Panc1 (cell line): ENCODE measurements at regions not wholly inside any gene's neighbourhood (a gene's known extent, or its start where the extent isn't known, plus 50 kb on each side); places are given as distances from the start of the nearest gene placed in this dataset.

Experiments
- ATAC-seq: fragments of 200-7000 bp; cut with Tn5 transposase; 2 replicates; pipeline ENCODE4 v1.9.1; 2020; ENCODE audit warnings: mild to moderate bottlenecking, moderate library complexity
- BruUV-seq: library from RNA; stranded (reverse); fragments of 400-500 nt; replicated peaks from 2 replicates; lab custom pipeline; 2021; lab: Mats Ljungman, UMichigan
- CTCF ChIA-PET: fragments of 300-600 bp; sonication (Branson Sonifier 250); formaldehyde crosslinking; loops from one replicate; lab custom pipeline; 2022; ENCODE audit warnings: antibody characterized with exemption; lab: Charles Lee
- POLR2A ChIA-PET: fragments of 300-600 bp; sonication (Branson Sonifier 250); formaldehyde crosslinking; loops from one replicate; lab custom pipeline; 2022; ENCODE audit warnings: antibody characterized with exemption; lab: Charles Lee
- DNase-seq: peaks from one replicate; pipeline ENCODE4 v3.0.0-alpha.2; 2010; ENCODE audit warnings: low read depth, low spot score
- H3K27ac ChIP-seq: 2 replicates; pipeline ENCODE4 v1.5.1; 2011; ENCODE audit warnings: mild to moderate bottlenecking, low read length, inconsistent platforms
- H3K27me3 ChIP-seq: fragments of 200-500 bp; sonication (Bioruptor generic); 2 replicates; pipeline ENCODE4 v1.6.0; 2014; ENCODE audit warnings: low read length, inconsistent platforms; ENCODE audit not compliant: control insufficient read depth, insufficient read depth
- H3K36me3 ChIP-seq: fragments of 200-500 bp; sonication (Bioruptor generic); 2 replicates; pipeline ENCODE4 v1.5.1; 2014; ENCODE audit warnings: inconsistent platforms, mild to moderate bottlenecking, low read length, moderate library complexity; ENCODE audit not compliant: control insufficient read depth, insufficient read depth
- H3K4me1 ChIP-seq: 2 replicates; pipeline ENCODE4 v1.5.1; 2011; ENCODE audit warnings: inconsistent platforms, mild to moderate bottlenecking, low read length, moderate library complexity; ENCODE audit not compliant: control insufficient read depth, insufficient read depth
- H3K4me3 ChIP-seq, 2 experiments: 2 replicates each; pipeline ENCODE4 v1.5.1; 2011 to 2012; ENCODE audit warnings: low read depth in 2 of 2, low read length in 2 of 2, mild to moderate bottlenecking in 2 of 2, inconsistent platforms in 1 of 2, moderate library complexity in 1 of 2
- H3K9me3 ChIP-seq: fragments of 200-500 bp; sonication (Bioruptor generic); 2 replicates; pipeline ENCODE4 v1.5.1; 2014; ENCODE audit warnings: low read depth, mild to moderate bottlenecking, inconsistent platforms, low read length, moderate library complexity; ENCODE audit not compliant: control insufficient read depth, insufficient read depth
- CTCF ChIP-seq: fragments of 450-650 bp; IDR thresholded peaks from 2 replicates; pipeline ENCODE4 v1.5.1; 2017; ENCODE audit warnings: mild to moderate bottlenecking
- POLR2AphosphoS5 ChIP-seq: IDR thresholded peaks from 2 replicates; pipeline ENCODE4 v1.6.1; 2012; ENCODE audit warnings: mild to moderate bottlenecking, low read depth, low read length, moderate library complexity
- REST ChIP-seq, 2 experiments: IDR thresholded peaks; 2 replicates each; pipeline ENCODE4 v1.6.1; 2011 to 2012; ENCODE audit warnings: low read depth in 2 of 2, control low read depth in 1 of 2, low read length in 1 of 2, mild to moderate bottlenecking in 1 of 2, moderate library complexity in 1 of 2; ENCODE audit not compliant: insufficient read depth in 1 of 2
- SIN3A ChIP-seq: IDR thresholded peaks from 2 replicates; pipeline ENCODE4 v1.6.1; 2012; ENCODE audit warnings: low read depth, mild to moderate bottlenecking, low read length, moderate library complexity, borderline replicate concordance; ENCODE audit not compliant: insufficient read depth
- TCF7L2 ChIP-seq: IDR thresholded peaks from 2 replicates; pipeline ENCODE4 v1.6.1; 2011; ENCODE audit warnings: mild to moderate bottlenecking, low read depth, low read length, inconsistent platforms
- in situ Hi-C: cut with HindIII; loops from 2 replicates; pipeline ENCODE4 v1.10.0; 2016; ENCODE audit warnings: low sequenced_read_pairs, low pct_unique_long_range_greater_than_20kb
- intact Hi-C: fragments of 100-400 bp; cut with micrococcal nuclease; formaldehyde crosslinking; loops from one replicate; pipeline ENCODE4 v1.10.0; 2022; ENCODE audit not compliant: unreplicated experiment

DNA sequence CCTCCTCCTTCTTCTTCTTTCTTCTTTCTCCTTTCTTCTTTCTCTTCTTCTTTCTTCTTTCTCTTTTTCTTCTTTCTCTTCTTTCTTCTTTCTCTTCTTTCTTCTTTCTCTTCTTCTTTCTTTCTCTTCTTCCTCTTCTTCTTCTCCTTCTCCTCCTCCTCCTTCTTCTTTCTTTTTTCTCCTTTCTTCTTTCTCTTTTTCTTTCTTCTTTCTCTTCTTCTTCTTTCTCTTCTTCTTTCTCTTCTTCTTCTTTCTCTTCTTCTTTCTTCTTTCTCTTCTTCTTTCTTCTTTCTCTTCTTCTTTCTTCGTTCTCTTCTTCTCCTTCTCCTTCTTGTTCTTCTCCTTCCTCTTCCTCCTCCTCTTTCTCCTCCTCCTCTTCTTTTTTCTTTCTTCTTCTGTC, 1230.7 kb upstream of the USP15 start:
- H3K4me3 ChIP-seq = no peak overlapping the region
- DNase-seq (no peak), ATAC-seq (no peak)
- CTCF ChIA-PET = no interaction called here
- no TSS peak for BruUV-seq
- H3K9me3 ChIP-seq = 0 out of 2 replicates have a peak, but pooled peaks cover 3% of the 10 kb centered on the region
- no peaks in the 10 kb centered on the region for H3K27me3 ChIP-seq
- intact Hi-C loops = no loop called here
- H3K27ac ChIP-seq = no peak overlapping the region
- in situ Hi-C loops = no loop called here
- POLR2A ChIA-PET = no interaction called here
- H3K4me1 ChIP-seq = no peaks in the 10 kb centered on the region
- TF ChIP-seq CTCF = no peak
- no peak for TF ChIP-seq POLR2AphosphoS5
- TF ChIP-seq TCF7L2 = no peak
- no peak for TF ChIP-seq REST (IDR thresholded peaks at IDR 0.05; ENCODE audit: insufficient read depth in 1 of 2, low read depth in 2 of 2, low read length in 1 of 2)
- TF ChIP-seq SIN3A = no peak
- H3K36me3 ChIP-seq = no peaks in the 10 kb centered on the region

DNA sequence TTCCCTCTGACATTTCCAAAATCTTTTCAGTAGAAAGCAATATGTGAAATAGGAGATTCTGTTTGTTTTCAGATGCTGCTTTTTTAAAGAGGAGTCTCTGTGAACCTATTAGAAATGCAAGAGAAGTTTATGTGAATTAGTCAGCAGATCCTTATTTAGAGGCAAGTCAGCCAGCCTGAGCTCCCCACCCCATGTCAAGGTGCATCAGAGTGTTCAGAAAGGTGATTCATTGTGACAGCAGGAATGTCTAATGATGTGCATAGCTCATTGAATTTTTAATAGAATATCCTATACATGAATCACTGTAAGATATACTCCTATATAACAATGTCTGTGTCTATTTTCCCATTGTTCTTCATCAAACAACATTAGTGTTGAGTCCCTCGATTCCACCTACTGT, 1222.4 kb upstream of the USP15 start:
- POLR2A ChIA-PET = no interaction called here

More for the DNA sequence above, 1222.4 kb upstream of the USP15 start:
- no peak for TF ChIP-seq REST (IDR thresholded peaks at IDR 0.05; ENCODE audit: insufficient read depth in 1 of 2, low read depth in 2 of 2, low read length in 1 of 2)
- Histone ChIP-seq H3K4me1 (no peaks in the 10 kb centered on the region), H3K27me3 (no peaks in the 10 kb centered on the region), H3K36me3 (no peaks in the 10 kb centered on the region), H3K27ac (no peak overlapping the region), H3K4me3 (no peak overlapping the region), H3K9me3 (no peaks in the 10 kb centered on the region)
- DNase-seq (no peak), ATAC-seq (no peak)
- BruUV-seq = no TSS peak
- CTCF ChIA-PET = no interaction called here
- in situ Hi-C loops = no loop called here
- intact Hi-C loops = no loop called here
